HEK293 (cell line): ENCODE measurements at regions not wholly inside any gene's neighbourhood (a gene's known extent, or its start where the extent isn't known, plus 50 kb on each side); places are given as distances from the start of the nearest gene placed in this dataset.

ENCODE experiments used
- CTCF ChIA-PET: fragments of 350-600 bp; formaldehyde crosslinking; extraction: SDS; loops from one replicate; lab custom pipeline; 2021; ENCODE audit warnings: antibody characterized with exemption; lab: Yijun Ruan, JAX
- POLR2A ChIA-PET: fragments of 300-600 bp; formaldehyde crosslinking; extraction: SDS; loops from one replicate; lab custom pipeline; 2020; ENCODE audit warnings: antibody characterized with exemption, inconsistent platforms; lab: Yijun Ruan, JAX
- H3K27ac ChIP-seq: fragments of 200-500 bp; sonication (Bioruptor generic); 2 replicates; pipeline ENCODE4 v1.5.1; 2014; ENCODE audit warnings: low read depth, low read length, control low read depth, inconsistent platforms; ENCODE audit errors: extremely low read depth
- H3K36me3 ChIP-seq, 2 experiments: fragments of 200-500 bp in 1 of 2; sonication (Bioruptor generic) in 1 of 2; 1 replicate in 1 of 2; 2 replicates in 1 of 2; pipeline ENCODE4 v1.5.1; 2014 to 2017; ENCODE audit warnings: inconsistent platforms in 2 of 2, low read length in 2 of 2; ENCODE audit not compliant: control insufficient read depth in 2 of 2, insufficient read depth in 1 of 2
- H3K4me1 ChIP-seq: fragments of 200-500 bp; sonication (Bioruptor generic); 2 replicates; pipeline ENCODE4 v1.5.1; 2014; ENCODE audit warnings: mild to moderate bottlenecking, low read length, inconsistent platforms; ENCODE audit not compliant: control insufficient read depth, insufficient read depth
- H3K4me3 ChIP-seq: 2 replicates; pipeline ENCODE4 v1.5.1; 2011; ENCODE audit warnings: low read depth, mild to moderate bottlenecking, control low read depth, low read length, moderate library complexity
- H3K9me3 ChIP-seq: fragments of 200-500 bp; sonication (Bioruptor generic); 2 replicates; pipeline ENCODE4 v1.5.1; 2014; ENCODE audit warnings: low read depth, low read length, inconsistent platforms; ENCODE audit not compliant: control insufficient read depth, insufficient read depth
- BCL6B ChIP-seq: fragments of 450-650 bp; formaldehyde crosslinking; IDR thresholded peaks from 2 replicates; pipeline ENCODE4 v1.5.1; 2017; ENCODE audit warnings: missing biosample characterization, missing genetic modification characterization
- GLIS2 ChIP-seq: fragments of 450-650 bp; formaldehyde crosslinking; IDR thresholded peaks from 2 replicates; pipeline ENCODE4 v1.5.1; 2016; ENCODE audit warnings: missing biosample characterization, missing genetic modification characterization
- PRDM1 ChIP-seq: fragments of 450-650 bp; formaldehyde crosslinking; IDR thresholded peaks from 2 replicates; pipeline ENCODE4; 2016; ENCODE audit warnings: missing biosample characterization, missing genetic modification characterization
- SP7 ChIP-seq: fragments of 450-650 bp; formaldehyde crosslinking; IDR thresholded peaks from 2 replicates; pipeline ENCODE4 v1.5.1; 2016; ENCODE audit warnings: missing biosample characterization, missing genetic modification characterization
- ZBTB44 ChIP-seq: fragments of 450-650 bp; IDR thresholded peaks from 2 replicates; pipeline ENCODE4 v1.5.1; 2018; ENCODE audit warnings: missing biosample characterization, mild to moderate bottlenecking, missing genetic modification characterization
- ZBTB48 ChIP-seq: fragments of 450-650 bp; formaldehyde crosslinking; IDR thresholded peaks from 2 replicates; pipeline ENCODE4 v1.5.1; 2016; ENCODE audit warnings: missing biosample characterization, missing genetic modification characterization
- ZNF132 ChIP-seq: fragments of 450-650 bp; formaldehyde crosslinking; IDR thresholded peaks from 2 replicates; pipeline ENCODE4 v1.5.1; 2017; ENCODE audit warnings: missing biosample characterization, missing genetic modification characterization, borderline replicate concordance
- ZNF16 ChIP-seq: fragments of 450-650 bp; formaldehyde crosslinking; IDR thresholded peaks from 2 replicates; pipeline ENCODE4 v1.5.1; 2016; ENCODE audit warnings: low read depth, missing biosample characterization, missing genetic modification characterization
- ZNF184 ChIP-seq: fragments of 450-650 bp; IDR thresholded peaks from 2 replicates; pipeline ENCODE4 v1.5.1; 2018; ENCODE audit warnings: missing biosample characterization, mild to moderate bottlenecking, missing genetic modification characterization
- ZNF2 ChIP-seq: fragments of 450-650 bp; formaldehyde crosslinking; IDR thresholded peaks from 2 replicates; pipeline ENCODE4 v1.5.1; 2016; ENCODE audit warnings: missing biosample characterization, missing genetic modification characterization
- ZNF221 ChIP-seq: fragments of 450-650 bp; formaldehyde crosslinking; IDR thresholded peaks from 2 replicates; pipeline ENCODE4 v1.5.1; 2017; ENCODE audit warnings: missing biosample characterization, missing genetic modification characterization, borderline replicate concordance
- ZNF311 ChIP-seq: fragments of 450-650 bp; formaldehyde crosslinking; IDR thresholded peaks from 2 replicates; pipeline ENCODE4 v1.5.1; 2017; ENCODE audit warnings: missing biosample characterization, missing genetic modification characterization, borderline replicate concordance
- ZNF501 ChIP-seq: fragments of 450-650 bp; formaldehyde crosslinking; IDR thresholded peaks from 2 replicates; pipeline ENCODE4 v1.5.1; 2016; ENCODE audit warnings: missing biosample characterization, missing genetic modification characterization
- ZNF560 ChIP-seq: fragments of 450-650 bp; formaldehyde crosslinking; IDR thresholded peaks from 2 replicates; pipeline ENCODE4 v1.5.1; 2017; ENCODE audit warnings: missing biosample characterization, missing genetic modification characterization, borderline replicate concordance
- ZNF626 ChIP-seq: fragments of 450-650 bp; sonication (Bioruptor Pico); formaldehyde crosslinking; IDR thresholded peaks from 2 replicates; pipeline ENCODE4 v1.5.1; 2018; ENCODE audit warnings: missing biosample characterization, missing genetic modification characterization, inconsistent platforms
- ZNF629 ChIP-seq: fragments of 450-650 bp; formaldehyde crosslinking; IDR thresholded peaks from 2 replicates; pipeline ENCODE4 v1.5.1; 2017; ENCODE audit warnings: missing biosample characterization, missing genetic modification characterization
- ZNF654 ChIP-seq: fragments of 450-650 bp; formaldehyde crosslinking; IDR thresholded peaks from 2 replicates; pipeline ENCODE4 v1.5.1; 2016; ENCODE audit warnings: low read depth, missing biosample characterization, missing genetic modification characterization
- ZNF658 ChIP-seq: fragments of 450-650 bp; formaldehyde crosslinking; IDR thresholded peaks from 2 replicates; pipeline ENCODE4; 2016; ENCODE audit warnings: missing biosample characterization, missing genetic modification characterization
- ZNF677 ChIP-seq: fragments of 450-650 bp; IDR thresholded peaks from 2 replicates; pipeline ENCODE4 v1.5.0; 2018; ENCODE audit warnings: missing biosample characterization, mild to moderate bottlenecking, missing genetic modification characterization, moderate library complexity
- ZNF792 ChIP-seq: fragments of 450-650 bp; formaldehyde crosslinking; IDR thresholded peaks from 2 replicates; pipeline ENCODE4 v1.5.1; 2016; ENCODE audit warnings: missing biosample characterization, missing genetic modification characterization
- ZSCAN23 ChIP-seq: fragments of 450-650 bp; formaldehyde crosslinking; IDR thresholded peaks from 2 replicates; pipeline ENCODE4 v1.5.1; 2016; ENCODE audit warnings: missing biosample characterization, missing genetic modification characterization
- ZSCAN5A ChIP-seq: fragments of 450-650 bp; formaldehyde crosslinking; IDR thresholded peaks from 2 replicates; pipeline ENCODE4 v1.5.1; 2016; ENCODE audit warnings: missing biosample characterization, missing genetic modification characterization

- TF ChIP-seq ZBTB48 (tag by site-specific recombination) (no peak), ZSCAN23 (tag by site-specific recombination) (no peak), SP7 (tag by site-specific recombination) (no peak), BCL6B (tag by site-specific recombination) (no peak), ZNF2 (no peak), ZNF792 (tag by site-specific recombination) (no peak)
- no peaks in the 10 kb centered on the region for H3K36me3 ChIP-seq
- CTCF ChIA-PET: interaction anchor here (0.5 to 2.3 kb wide), 28 partner anchors 9 to 1037 kb away, joined by 3 to 14 read pairs (median 4); no protein-coding TSS in a partner anchor
- no peak overlapping the region for H3K27ac ChIP-seq
- H3K9me3 ChIP-seq: no peaks in the 10 kb centered on the region
- H3K4me1 ChIP-seq: peaks cover 5% of the 10 kb centered on the region; the same call in 1 of the 2 replicates
- POLR2A ChIA-PET: interaction anchor here (0.8 to 1.3 kb wide), 8 partner anchors 12 to 198 kb away, joined by 3 to 7 read pairs (median 3); no protein-coding TSS in a partner anchor
- no peak overlapping the region for H3K4me3 ChIP-seq
Observed at GRCh38 chr10:78260680-78261079, 227.0 kb downstream of the RPS24 start.

GRCh38 chr10:78261291-78261690 is 227.6 kb downstream of the RPS24 start:
- Histone ChIP-seq H3K36me3 (no peaks in the 10 kb centered on the region), H3K9me3 (no peaks in the 10 kb centered on the region), H3K4me3 (no peak overlapping the region), H3K4me1 (peaks cover 5% of the 10 kb centered on the region; the same call in 1 of the 2 replicates), H3K27ac (no peak overlapping the region)
- TF ChIP-seq GLIS2 (tag by site-specific recombination) (no peak), PRDM1 (tag by site-specific recombination) (peak; percentile 82)
- CTCF ChIA-PET: interaction anchor here (0.6 to 2.3 kb wide), 10 partner anchors 8 to 938 kb away, joined by 3 to 14 read pairs (median 4); no protein-coding TSS in a partner anchor
- POLR2A ChIA-PET: interaction anchor here (1.1 to 1.3 kb wide), 2 partner anchors 12 to 26 kb away, joined by 3 to 4 read pairs; no protein-coding TSS in a partner anchor

GRCh38 chr10:78262860-78263259 is 229.2 kb downstream of the RPS24 start:
- H3K4me3 ChIP-seq: no peak overlapping the region
- H3K4me1 ChIP-seq: peaks cover 5% of the 10 kb centered on the region; the same call in 1 of the 2 replicates
- POLR2A ChIA-PET: no interaction called here
- no peak for TF ChIP-seq ZNF132 (tag by site-specific recombination)
- no peak for TF ChIP-seq ZNF560 (tag by site-specific recombination)
- no peak for TF ChIP-seq ZNF221
- no peak for TF ChIP-seq ZNF16 (tag by site-specific recombination)
- TF ChIP-seq ZNF501 (tag by site-specific recombination): no peak
- TF ChIP-seq SP7 (tag by site-specific recombination): no peak
- no peak for TF ChIP-seq ZNF311
- no peak for TF ChIP-seq ZSCAN5A (tag by site-specific recombination)
- no peak for TF ChIP-seq ZNF677
- no peak for TF ChIP-seq ZBTB44 (tag by site-specific recombination)
- no peak for TF ChIP-seq ZNF658 (tag by site-specific recombination)
- TF ChIP-seq ZNF654: no peak
- TF ChIP-seq ZNF626 (tag by site-specific recombination): no peak
- TF ChIP-seq ZNF629 (tag by site-specific recombination): no peak
- TF ChIP-seq ZNF184 (tag by site-specific recombination): no peak
- no peaks in the 10 kb centered on the region for H3K36me3 ChIP-seq
- no peaks in the 10 kb centered on the region for H3K9me3 ChIP-seq
- CTCF ChIA-PET: no interaction called here
- no peak overlapping the region for H3K27ac ChIP-seq
